HEK293 (cell line): ENCODE measurements at regions not wholly inside any gene's neighbourhood (a gene's known extent, or its start where the extent isn't known, plus 50 kb on each side); places are given as distances from the start of the nearest gene placed in this dataset.

Experiments
- CTCF ChIA-PET: fragments of 350-600 bp; formaldehyde crosslinking; extraction: SDS; loops from one replicate; lab custom pipeline; 2021; ENCODE audit warnings: antibody characterized with exemption; lab: Yijun Ruan, JAX
- POLR2A ChIA-PET: fragments of 300-600 bp; formaldehyde crosslinking; extraction: SDS; loops from one replicate; lab custom pipeline; 2020; ENCODE audit warnings: antibody characterized with exemption, inconsistent platforms; lab: Yijun Ruan, JAX
- H3K27ac ChIP-seq: fragments of 200-500 bp; sonication (Bioruptor generic); 2 replicates; pipeline ENCODE4 v1.5.1; 2014; ENCODE audit warnings: low read depth, low read length, control low read depth, inconsistent platforms; ENCODE audit errors: extremely low read depth
- H3K36me3 ChIP-seq, 2 experiments: fragments of 200-500 bp in 1 of 2; sonication (Bioruptor generic) in 1 of 2; 1 replicate in 1 of 2; 2 replicates in 1 of 2; pipeline ENCODE4 v1.5.1; 2014 to 2017; ENCODE audit warnings: inconsistent platforms in 2 of 2, low read length in 2 of 2; ENCODE audit not compliant: control insufficient read depth in 2 of 2, insufficient read depth in 1 of 2
- H3K4me1 ChIP-seq: fragments of 200-500 bp; sonication (Bioruptor generic); 2 replicates; pipeline ENCODE4 v1.5.1; 2014; ENCODE audit warnings: mild to moderate bottlenecking, low read length, inconsistent platforms; ENCODE audit not compliant: control insufficient read depth, insufficient read depth
- H3K4me3 ChIP-seq: 2 replicates; pipeline ENCODE4 v1.5.1; 2011; ENCODE audit warnings: low read depth, mild to moderate bottlenecking, control low read depth, low read length, moderate library complexity
- H3K9me3 ChIP-seq: fragments of 200-500 bp; sonication (Bioruptor generic); 2 replicates; pipeline ENCODE4 v1.5.1; 2014; ENCODE audit warnings: low read depth, low read length, inconsistent platforms; ENCODE audit not compliant: control insufficient read depth, insufficient read depth
- BCL11A ChIP-seq: fragments of 450-650 bp; formaldehyde crosslinking; IDR thresholded peaks from 2 replicates; pipeline ENCODE4 v1.5.1; 2016; ENCODE audit warnings: low read depth, missing biosample characterization, missing genetic modification characterization
- GFI1B ChIP-seq: fragments of 450-650 bp; formaldehyde crosslinking; IDR thresholded peaks from 2 replicates; pipeline ENCODE4 v1.5.1; 2016; ENCODE audit warnings: missing biosample characterization, missing genetic modification characterization
- HOXD13 ChIP-seq: sonication (generic); formaldehyde crosslinking; IDR thresholded peaks from 2 replicates; pipeline ENCODE4 v1.8.0; 2022; ENCODE audit warnings: missing genetic modification reagents, borderline replicate concordance
- OVOL3 ChIP-seq: fragments of 450-650 bp; formaldehyde crosslinking; IDR thresholded peaks from 2 replicates; pipeline ENCODE4 v1.5.1; 2016; ENCODE audit warnings: missing biosample characterization, missing genetic modification characterization
- PRDM1 ChIP-seq: fragments of 450-650 bp; formaldehyde crosslinking; IDR thresholded peaks from 2 replicates; pipeline ENCODE4; 2016; ENCODE audit warnings: missing biosample characterization, missing genetic modification characterization
- ZNF155 ChIP-seq: fragments of 450-650 bp; formaldehyde crosslinking; IDR thresholded peaks from 2 replicates; pipeline ENCODE4 v1.5.1; 2016; ENCODE audit warnings: missing biosample characterization, missing genetic modification characterization
- ZNF391 ChIP-seq: fragments of 450-650 bp; formaldehyde crosslinking; IDR thresholded peaks from 2 replicates; pipeline ENCODE4 v1.5.1; 2016; ENCODE audit warnings: low read depth, missing biosample characterization, missing genetic modification characterization, borderline replicate concordance
- ZNF514 ChIP-seq: fragments of 450-650 bp; formaldehyde crosslinking; IDR thresholded peaks from 2 replicates; pipeline ENCODE4 v1.5.1; 2016; ENCODE audit warnings: missing biosample characterization, missing genetic modification characterization
- ZNF585B ChIP-seq: fragments of 450-650 bp; formaldehyde crosslinking; IDR thresholded peaks from 2 replicates; pipeline ENCODE4 v1.5.1; 2016; ENCODE audit warnings: missing biosample characterization, missing genetic modification characterization
- ZNF654 ChIP-seq: fragments of 450-650 bp; formaldehyde crosslinking; IDR thresholded peaks from 2 replicates; pipeline ENCODE4 v1.5.1; 2016; ENCODE audit warnings: low read depth, missing biosample characterization, missing genetic modification characterization
- ZNF660 ChIP-seq: fragments of 450-650 bp; IDR thresholded peaks from 2 replicates; pipeline ENCODE4 v1.5.1; 2018; ENCODE audit warnings: missing biosample characterization, mild to moderate bottlenecking, missing genetic modification characterization
- ZNF837 ChIP-seq: fragments of 450-650 bp; formaldehyde crosslinking; IDR thresholded peaks from 2 replicates; pipeline ENCODE4 v1.5.1; 2016; ENCODE audit warnings: missing biosample characterization, missing genetic modification characterization
- TF ChIP-seq, protein P1 (sequence below): fragments of 450-650 bp; formaldehyde crosslinking; IDR thresholded peaks from 2 replicates; pipeline ENCODE4 v1.5.1; 2016; ENCODE audit warnings: missing biosample characterization, missing genetic modification characterization
- TF ChIP-seq, protein P2 (sequence below): fragments of 450-650 bp; formaldehyde crosslinking; conservative IDR thresholded peaks from 2 replicates; pipeline ENCODE4 v1.5.1; 2016; ENCODE audit warnings: low read depth, missing biosample characterization, missing genetic modification characterization
- TF ChIP-seq, protein P3 (sequence below): fragments of 450-650 bp; formaldehyde crosslinking; IDR thresholded peaks from 2 replicates; pipeline ENCODE4 v1.5.1; 2016; ENCODE audit warnings: missing biosample characterization, missing genetic modification characterization
- TF ChIP-seq, protein P4 (sequence below): fragments of 450-650 bp; IDR thresholded peaks from 2 replicates; pipeline ENCODE4 v1.5.1; 2018; ENCODE audit warnings: missing biosample characterization, missing genetic modification characterization

DNA sequence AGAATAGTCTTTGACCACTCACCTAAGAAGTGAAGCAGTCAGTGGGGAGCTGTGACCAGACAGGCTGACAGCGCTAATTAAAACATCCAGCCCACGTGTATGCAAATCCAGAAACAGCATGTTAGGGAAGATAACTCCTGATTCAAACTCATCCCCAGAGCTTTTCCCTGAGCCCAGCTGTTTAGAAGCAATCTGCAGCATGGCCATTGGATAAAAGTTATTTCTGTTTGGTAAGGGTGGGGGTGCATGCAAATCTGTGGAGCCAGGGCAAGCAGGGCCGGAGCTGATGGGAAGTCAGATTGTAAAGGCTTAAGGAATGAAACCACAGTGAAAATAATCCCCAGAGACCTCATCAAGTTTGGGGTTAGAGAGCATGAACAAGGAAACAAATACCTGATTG, 247.9 kb upstream of the KIRREL3 start:
- no peaks in the 10 kb centered on the region for H3K4me1 ChIP-seq
- H3K9me3 ChIP-seq, result no peaks in the 10 kb centered on the region
- H3K4me3 ChIP-seq, result no peak overlapping the region
- no peak for TF ChIP-seq ZNF837
- TF ChIP-seq, protein P1, sequence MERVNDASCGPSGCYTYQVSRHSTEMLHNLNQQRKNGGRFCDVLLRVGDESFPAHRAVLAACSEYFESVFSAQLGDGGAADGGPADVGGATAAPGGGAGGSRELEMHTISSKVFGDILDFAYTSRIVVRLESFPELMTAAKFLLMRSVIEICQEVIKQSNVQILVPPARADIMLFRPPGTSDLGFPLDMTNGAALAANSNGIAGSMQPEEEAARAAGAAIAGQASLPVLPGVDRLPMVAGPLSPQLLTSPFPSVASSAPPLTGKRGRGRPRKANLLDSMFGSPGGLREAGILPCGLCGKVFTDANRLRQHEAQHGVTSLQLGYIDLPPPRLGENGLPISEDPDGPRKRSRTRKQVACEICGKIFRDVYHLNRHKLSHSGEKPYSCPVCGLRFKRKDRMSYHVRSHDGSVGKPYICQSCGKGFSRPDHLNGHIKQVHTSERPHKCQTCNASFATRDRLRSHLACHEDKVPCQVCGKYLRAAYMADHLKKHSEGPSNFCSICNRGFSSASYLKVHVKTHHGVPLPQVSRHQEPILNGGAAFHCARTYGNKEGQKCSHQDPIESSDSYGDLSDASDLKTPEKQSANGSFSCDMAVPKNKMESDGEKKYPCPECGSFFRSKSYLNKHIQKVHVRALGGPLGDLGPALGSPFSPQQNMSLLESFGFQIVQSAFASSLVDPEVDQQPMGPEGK (tag by site-specific recombination), result no peak
- TF ChIP-seq ZNF660 (tag by site-specific recombination), result no peak
- TF ChIP-seq ZNF585B (tag by site-specific recombination), result no peak
- TF ChIP-seq HOXD13 (CRISPR knock-in tag), result no peak
- TF ChIP-seq, protein P2, sequence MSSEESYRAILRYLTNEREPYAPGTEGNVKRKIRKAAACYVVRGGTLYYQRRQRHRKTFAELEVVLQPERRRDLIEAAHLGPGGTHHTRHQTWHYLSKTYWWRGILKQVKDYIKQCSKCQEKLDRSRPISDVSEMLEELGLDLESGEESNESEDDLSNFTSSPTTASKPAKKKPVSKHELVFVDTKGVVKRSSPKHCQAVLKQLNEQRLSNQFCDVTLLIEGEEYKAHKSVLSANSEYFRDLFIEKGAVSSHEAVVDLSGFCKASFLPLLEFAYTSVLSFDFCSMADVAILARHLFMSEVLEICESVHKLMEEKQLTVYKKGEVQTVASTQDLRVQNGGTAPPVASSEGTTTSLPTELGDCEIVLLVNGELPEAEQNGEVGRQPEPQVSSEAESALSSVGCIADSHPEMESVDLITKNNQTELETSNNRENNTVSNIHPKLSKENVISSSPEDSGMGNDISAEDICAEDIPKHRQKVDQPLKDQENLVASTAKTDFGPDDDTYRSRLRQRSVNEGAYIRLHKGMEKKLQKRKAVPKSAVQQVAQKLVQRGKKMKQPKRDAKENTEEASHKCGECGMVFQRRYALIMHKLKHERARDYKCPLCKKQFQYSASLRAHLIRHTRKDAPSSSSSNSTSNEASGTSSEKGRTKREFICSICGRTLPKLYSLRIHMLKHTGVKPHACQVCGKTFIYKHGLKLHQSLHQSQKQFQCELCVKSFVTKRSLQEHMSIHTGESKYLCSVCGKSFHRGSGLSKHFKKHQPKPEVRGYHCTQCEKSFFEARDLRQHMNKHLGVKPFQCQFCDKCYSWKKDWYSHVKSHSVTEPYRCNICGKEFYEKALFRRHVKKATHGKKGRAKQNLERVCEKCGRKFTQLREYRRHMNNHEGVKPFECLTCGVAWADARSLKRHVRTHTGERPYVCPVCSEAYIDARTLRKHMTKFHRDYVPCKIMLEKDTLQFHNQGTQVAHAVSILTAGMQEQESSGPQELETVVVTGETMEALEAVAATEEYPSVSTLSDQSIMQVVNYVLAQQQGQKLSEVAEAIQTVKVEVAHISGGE (tag by site-specific recombination), result no peak
- no peak for TF ChIP-seq PRDM1 (tag by site-specific recombination)
- TF ChIP-seq ZNF514 (tag by site-specific recombination), result no peak
- no peak for TF ChIP-seq ZNF654
- no peak for TF ChIP-seq ZNF391 (tag by site-specific recombination)
- CTCF ChIA-PET, result no interaction called here
- POLR2A ChIA-PET, result no interaction called here
- H3K27ac ChIP-seq, result no peak overlapping the region
- H3K36me3 ChIP-seq, result no peaks in the 10 kb centered on the region

DNA sequence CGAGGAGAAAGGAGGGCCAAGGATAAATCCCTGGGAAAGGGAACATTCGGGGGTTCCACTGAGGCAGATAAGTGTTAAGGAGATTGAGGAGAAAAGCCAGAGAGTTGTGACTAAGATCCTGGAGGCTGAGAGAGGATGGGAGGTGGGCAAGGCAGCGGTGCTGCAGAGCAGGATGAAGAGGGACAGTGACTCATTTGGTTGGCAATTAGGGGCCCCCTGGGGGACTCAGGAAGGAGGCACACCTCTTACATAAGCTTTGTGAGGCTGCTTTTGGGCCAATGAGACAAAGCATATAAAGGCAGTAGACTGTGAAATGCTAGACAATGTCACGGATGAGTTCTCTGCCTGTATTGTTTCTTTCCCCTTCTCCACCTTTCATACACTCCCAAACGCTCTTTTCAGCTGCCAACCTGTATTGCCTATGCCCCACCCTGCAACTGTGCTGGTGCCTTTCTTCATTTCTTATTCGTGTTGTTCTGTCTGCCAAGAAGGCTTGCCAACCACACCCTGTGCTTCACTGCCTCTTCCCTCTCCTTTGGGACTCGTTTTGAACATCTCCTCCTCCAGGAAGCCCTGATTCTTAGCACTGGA, 246.8 kb upstream of the KIRREL3 start:
- TF ChIP-seq, protein P3, sequence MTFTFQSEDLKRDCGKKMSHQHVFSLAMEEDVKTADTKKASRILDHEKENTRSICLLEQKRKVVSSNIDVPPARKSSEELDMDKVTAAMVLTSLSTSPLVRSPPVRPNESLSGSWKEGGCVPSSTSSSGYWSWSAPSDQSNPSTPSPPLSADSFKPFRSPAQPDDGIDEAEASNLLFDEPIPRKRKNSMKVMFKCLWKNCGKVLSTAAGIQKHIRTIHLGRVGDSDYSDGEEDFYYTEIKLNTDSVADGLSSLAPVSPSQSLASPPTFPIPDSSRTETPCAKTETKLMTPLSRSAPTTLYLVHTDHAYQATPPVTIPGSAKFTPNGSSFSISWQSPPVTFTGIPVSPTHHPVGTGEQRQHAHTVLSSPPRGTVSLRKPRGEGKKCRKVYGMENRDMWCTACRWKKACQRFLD (tag by site-specific recombination), result no peak
- no peak for TF ChIP-seq GFI1B
- TF ChIP-seq OVOL3 (tag by site-specific recombination), result no peak
- TF ChIP-seq, protein P4, sequence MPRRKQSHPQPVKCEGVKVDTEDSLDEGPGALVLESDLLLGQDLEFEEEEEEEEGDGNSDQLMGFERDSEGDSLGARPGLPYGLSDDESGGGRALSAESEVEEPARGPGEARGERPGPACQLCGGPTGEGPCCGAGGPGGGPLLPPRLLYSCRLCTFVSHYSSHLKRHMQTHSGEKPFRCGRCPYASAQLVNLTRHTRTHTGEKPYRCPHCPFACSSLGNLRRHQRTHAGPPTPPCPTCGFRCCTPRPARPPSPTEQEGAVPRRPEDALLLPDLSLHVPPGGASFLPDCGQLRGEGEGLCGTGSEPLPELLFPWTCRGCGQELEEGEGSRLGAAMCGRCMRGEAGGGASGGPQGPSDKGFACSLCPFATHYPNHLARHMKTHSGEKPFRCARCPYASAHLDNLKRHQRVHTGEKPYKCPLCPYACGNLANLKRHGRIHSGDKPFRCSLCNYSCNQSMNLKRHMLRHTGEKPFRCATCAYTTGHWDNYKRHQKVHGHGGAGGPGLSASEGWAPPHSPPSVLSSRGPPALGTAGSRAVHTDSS (tag by site-specific recombination), result no peak
- Histone ChIP-seq H3K4me3 (no peak overlapping the region), H3K9me3 (no peaks in the 10 kb centered on the region), H3K27ac (no peak overlapping the region), H3K36me3 (no peaks in the 10 kb centered on the region), H3K4me1 (no peaks in the 10 kb centered on the region)
- ChIA-PET CTCF (no interaction called here), POLR2A (no interaction called here)

DNA sequence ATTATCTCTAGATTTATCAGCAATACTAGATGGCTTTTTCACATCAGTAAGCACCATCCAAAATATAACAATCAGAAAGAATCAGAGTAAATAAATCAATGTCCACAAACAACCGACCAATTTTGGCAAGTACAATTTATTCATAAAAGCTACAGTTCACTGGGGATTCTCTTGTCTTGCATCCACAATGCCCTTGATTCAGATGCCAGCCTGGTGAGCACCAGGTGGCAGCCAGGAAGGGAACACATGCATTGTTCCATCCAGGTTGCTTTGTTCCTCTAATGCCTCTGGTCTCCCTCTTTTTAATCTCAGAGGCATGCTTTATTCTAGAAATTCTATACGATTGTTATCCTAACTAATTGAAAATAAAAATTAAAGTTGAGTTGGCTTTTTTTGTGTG, 242.1 kb upstream of the KIRREL3 start:
- POLR2A ChIA-PET, result no interaction called here
- no peaks in the 10 kb centered on the region for H3K36me3 ChIP-seq
- no peak overlapping the region for H3K4me3 ChIP-seq
- TF ChIP-seq ZNF155 (tag by site-specific recombination) (no peak), BCL11A (tag by site-specific recombination) (no peak)
- TF ChIP-seq, protein P4 (tag by site-specific recombination), result no peak
- H3K4me1 ChIP-seq, result no peaks in the 10 kb centered on the region
- CTCF ChIA-PET, result no interaction called here
- H3K27ac ChIP-seq, result no peak overlapping the region
- no peaks in the 10 kb centered on the region for H3K9me3 ChIP-seq
